Effector CD4-positive, alpha-beta T cell (primary cell): ENCODE measurements at regions not wholly inside any gene's neighbourhood (a gene's known extent, or its start where the extent isn't known, plus 50 kb on each side); places are given as distances from the start of the nearest gene placed in this dataset.

Experiments used
- DNase-seq: peaks from one replicate; pipeline ENCODE4 v3.0.0-alpha.2; 2020

DNA sequence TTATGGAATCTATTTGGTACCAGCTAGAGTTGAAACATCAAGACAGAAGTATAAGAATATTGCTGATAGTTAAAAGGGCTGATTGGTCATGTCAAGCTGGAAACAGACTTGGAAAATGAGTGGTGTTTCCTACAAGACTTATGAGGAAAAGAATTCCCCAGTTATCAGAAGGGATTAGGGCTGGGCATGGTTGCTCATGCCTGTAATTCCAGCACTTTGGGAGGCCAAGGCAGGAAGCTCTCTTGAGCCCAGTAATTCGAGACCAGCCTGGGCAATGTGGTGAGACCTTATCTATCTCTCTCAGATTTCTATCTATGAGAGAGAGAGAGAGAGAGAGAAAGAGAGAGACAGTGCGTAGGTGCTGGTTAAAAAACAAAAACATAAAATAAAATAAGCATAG lies 139.5 kb upstream of the PMFBP1 start:
- DNase-seq = no peak

GRCh38 chr16:72309001-72309400 lies 137.0 kb upstream of the PMFBP1 start:
- no peak for DNase-seq

- DNase-seq = no peak
Measured at GRCh38 chr16:72308396-72308795, 136.4 kb upstream of the PMFBP1 start.

DNA sequence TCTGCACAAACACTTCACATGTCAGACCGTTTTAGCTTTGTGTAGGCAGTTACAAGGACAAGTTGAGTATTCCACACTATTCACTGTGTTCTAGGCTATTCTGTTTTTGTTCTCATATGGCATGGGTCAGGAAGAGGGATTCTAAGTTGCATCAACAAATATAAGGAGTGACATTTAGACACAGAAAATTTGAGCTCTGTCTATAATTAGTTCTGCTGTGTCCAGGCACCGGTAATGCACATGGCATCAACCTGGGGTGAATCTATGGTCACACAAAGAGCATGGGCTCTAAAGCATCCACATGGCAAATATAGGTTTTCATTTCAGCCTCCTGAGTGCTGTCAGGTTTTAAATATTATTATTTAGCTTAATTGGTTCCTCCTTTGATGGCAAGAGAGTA lies 130.4 kb upstream of the PMFBP1 start:
- DNase-seq = no peak

- DNase-seq = no peak
Measured at GRCh38 chr16:72301523-72302236, 129.7 kb upstream of the PMFBP1 start.

DNA sequence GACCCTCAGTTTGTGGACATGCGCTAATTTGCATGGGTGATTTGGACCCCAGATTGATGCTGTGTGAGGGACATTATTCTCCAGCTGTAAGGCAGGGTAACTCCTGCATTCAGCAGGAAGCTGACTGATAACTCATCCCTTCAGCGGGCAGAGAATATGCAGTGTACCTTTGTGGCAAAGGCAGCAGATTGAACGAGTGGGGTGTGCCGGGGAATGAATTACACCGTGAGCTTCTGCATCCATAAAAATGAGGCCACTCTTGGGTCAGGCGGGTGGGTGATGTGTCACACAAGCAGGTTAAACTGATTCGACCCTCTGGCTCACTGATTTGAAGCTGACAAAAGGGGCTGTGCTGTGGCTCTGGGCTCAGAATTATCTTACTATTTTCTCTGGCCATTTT lies 128.9 kb upstream of the PMFBP1 start:
- DNase-seq = no peak

DNA sequence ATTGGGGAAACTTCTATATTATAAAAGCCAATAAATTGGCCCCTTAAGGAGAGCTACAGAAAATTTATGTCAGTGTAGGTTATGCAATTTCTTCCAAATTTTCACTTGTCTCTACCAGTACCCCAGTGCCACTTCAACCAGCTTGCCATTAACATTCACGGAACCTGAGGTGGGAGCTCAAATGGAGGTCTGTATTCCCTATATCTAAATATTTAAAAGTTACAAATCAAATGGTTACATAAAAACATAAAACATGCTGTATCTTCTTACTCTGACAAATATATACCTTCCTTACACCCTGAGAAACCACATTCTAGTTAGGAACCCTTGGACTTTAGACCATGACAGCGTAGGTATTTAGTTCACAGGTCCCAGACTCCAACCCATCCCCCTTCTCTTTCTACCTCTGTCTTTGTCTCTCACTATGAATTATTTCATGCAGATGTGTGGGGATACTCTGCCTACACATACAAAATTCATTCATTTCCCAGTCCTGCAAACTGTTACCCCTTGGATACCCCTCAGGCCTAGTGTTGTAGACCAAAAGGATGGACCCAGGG lies 127.8 kb upstream of the PMFBP1 start:
- no peak for DNase-seq

DNA sequence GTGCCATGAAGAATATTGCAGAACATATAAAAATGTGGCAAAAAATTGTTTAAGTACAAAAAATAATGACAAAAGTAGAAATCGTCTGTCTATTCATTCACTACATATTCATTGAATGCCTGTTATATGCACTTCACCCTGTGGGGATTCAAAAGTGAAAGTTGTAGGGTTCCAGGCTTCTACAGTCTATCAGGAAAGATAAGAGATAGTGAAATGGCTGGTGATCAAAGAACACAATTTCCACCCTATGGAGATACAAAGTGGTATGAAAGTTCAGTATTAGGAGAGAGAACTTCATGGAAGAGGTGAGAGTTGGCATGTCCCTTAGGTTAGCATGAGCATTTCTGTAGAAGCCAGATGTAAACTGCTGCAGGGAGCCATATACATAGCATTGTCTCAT lies 127.0 kb upstream of the PMFBP1 start:
- no peak for DNase-seq

- DNase-seq = no peak
Measured at GRCh38 chr16:72295914-72296313, 124.0 kb upstream of the PMFBP1 start.

GRCh38 chr16:72291531-72291981 lies 119.6 kb upstream of the PMFBP1 start:
- no peak for DNase-seq

- no peak for DNase-seq
Measured at GRCh38 chr16:72291121-72291520, 119.2 kb upstream of the PMFBP1 start.

DNA sequence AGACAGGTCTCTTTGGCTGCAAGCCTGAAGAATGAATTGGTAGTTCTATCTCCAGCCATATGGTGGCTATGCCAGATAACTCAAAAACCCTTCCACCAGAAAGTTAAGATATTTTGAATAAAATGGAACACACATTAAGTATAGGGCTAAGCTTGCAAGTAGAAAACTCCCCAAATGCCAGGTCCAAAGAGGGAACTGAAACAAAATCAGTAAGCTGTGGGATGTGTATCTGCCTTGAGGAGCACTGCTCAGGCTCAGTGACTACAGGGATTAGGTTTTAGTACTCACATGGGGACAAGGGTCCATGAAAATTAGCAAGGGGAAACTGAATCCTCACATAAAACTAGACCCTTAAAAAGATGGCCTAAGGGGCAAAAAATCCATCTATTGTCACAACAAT lies 115.7 kb upstream of the PMFBP1 start:
- no peak for DNase-seq

DNA sequence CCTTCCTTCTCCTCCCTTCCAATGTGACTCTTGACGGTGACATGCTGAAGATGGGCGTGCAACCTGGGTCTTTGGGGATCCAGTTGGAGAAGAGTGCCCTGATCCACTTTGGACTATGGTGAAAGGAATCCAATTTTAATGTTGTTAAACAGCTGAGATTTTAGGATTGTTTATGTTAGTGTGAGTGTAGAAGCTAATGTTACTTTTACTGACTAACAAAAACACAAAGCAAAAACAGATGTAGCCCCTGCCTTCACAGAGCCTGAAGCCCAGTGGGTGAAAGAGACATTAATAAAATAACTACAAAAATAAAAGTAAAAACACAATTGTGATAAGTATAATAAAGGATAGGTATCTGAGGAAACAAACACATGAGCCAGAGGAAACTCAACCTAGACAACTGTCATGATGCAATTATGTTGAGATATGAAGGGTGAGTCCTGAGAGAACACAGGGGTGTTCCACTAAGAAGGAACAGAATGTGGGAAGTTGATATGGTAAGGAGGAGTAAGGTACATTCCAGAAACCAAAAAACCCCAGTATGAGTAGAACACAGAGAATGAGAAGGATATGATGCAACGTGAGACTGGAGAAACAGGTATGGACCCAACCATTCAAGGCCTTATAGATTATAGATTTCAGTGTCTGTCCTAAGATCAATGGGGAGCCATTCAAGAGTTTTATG lies 115.1 kb upstream of the PMFBP1 start:
- no peak for DNase-seq

GRCh38 chr16:72285728-72286127 lies 113.8 kb upstream of the PMFBP1 start:
- DNase-seq = no peak

DNA sequence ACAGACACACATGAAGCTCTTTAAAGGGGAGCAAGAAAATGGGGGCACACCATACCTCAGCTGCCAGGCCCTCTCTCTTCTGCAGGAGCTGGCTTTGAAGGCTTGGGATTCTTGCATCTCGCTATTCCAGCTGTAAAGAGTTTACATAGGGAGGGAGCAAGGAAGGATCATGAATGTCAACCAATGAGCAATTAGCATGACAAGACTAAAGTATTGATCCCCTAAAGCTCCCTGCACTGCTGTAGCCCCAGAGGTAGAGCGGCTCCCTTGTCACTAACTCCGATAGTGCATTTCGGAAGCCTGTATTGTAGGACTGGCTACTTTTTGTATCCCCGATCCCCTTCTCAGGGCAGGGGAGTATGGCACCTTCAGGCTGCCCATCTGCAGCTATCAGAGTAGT lies 113.4 kb upstream of the PMFBP1 start:
- no peak for DNase-seq

GRCh38 chr16:72284042-72284789 lies 112.3 kb upstream of the PMFBP1 start:
- DNase-seq = no peak

GRCh38 chr16:72282362-72282761 lies 110.4 kb upstream of the PMFBP1 start:
- no peak for DNase-seq

DNA sequence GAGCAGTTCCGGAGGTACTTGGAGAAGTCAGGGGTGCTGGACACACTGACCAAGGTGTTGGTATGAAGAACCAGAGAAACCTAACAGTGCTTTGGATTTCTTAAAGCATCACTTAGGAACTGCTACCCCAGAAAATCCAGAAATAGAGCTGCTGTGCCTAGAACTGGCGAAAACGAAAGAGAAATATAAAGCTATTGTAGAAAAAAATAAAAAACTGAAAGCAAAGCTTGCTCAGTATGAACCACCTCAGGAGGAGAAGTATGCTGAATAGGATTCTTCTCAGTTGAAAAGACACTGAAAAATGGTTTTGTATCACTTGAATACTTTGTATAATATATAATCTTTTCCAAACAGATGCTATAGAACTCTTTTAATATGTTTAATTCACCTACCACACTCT lies 106.3 kb upstream of the PMFBP1 start:
- no peak for DNase-seq

- no peak for DNase-seq
Measured at GRCh38 chr16:72277749-72278148, 105.8 kb upstream of the PMFBP1 start.

DNA sequence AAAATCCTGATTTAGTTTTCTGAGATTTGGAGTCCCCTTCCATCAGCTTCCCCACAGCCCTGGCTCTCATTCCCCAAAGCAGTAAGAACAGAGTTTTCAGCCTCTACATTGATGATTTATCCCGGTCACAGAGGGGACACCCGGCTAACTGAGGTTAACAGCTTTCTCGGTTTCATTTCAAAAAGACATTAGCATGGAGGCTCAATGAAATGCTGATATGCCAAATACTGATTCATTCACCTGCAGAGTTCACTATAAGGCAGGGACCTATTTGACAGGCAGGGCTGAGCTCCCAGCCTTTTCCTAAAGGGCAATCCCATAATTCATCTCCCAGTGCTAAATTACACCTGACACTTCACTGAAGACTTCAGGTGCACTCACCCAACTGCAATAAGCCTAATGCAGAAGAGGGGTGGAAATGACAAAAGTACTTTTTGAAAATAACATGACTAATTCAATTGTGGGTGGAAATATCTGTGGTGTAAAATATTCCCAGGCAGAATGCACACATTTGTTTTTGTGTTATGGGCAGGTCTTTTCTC lies 99.8 kb upstream of the PMFBP1 start:
- DNase-seq = no peak

GRCh38 chr16:72270531-72270930 lies 98.6 kb upstream of the PMFBP1 start:
- DNase-seq = no peak

GRCh38 chr16:72266836-72267235 lies 94.9 kb upstream of the PMFBP1 start:
- DNase-seq = no peak

DNA sequence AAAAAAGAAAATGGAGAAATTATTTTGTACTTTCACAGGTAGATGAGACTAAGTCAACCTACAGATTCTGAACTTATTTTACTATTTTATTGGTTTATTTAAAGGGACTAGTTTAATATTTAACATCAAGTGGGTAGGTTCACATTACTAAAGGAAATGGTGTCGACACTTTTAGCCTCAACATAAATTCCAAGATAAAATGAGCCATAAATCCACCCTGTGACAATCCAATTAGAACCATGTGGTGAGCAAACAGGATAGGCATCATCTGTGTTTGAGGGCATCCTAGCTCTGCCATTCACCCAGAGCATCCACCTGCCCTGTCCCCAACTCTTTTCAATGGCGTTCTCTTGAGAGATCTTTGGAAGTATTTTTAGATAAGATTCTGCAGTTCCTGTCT lies 92.8 kb upstream of the PMFBP1 start:
- DNase-seq = no peak
